Hematopoietic multipotent progenitor cell treated with erythropoietin and hydrocortisone succinate and interleukin-3 and kit ligand, for 4 days (in vitro differentiated cells): ENCODE measurements at regions not wholly inside any gene's neighbourhood (a gene's known extent, or its start where the extent isn't known, plus 50 kb on each side); places are given as distances from the start of the nearest gene placed in this dataset.

Experiments
- DNase-seq: peaks from one replicate; pipeline ENCODE4 v3.0.0-alpha.2; 2015

DNA sequence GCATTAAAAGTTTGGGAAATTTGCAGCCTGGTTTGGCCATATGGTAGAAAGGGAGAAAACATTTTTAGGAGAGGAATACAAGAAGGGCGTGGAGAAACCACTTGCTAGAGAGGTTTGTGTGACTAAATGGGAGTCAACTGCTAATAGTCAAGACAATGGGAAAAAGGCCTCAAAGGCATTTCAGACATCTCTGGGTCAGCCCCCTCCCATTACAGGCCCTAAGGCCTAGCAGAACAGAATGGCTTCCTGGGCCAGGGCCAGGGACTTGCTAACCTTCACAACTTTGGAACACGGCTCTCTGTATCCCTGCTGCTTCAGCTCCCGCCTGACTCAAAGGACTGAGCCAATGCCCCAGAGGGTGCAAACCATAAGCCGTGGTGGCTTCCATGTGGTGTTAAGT is 752.3 kb upstream of the ADAMTS5 start:
- DNase-seq: no peak

DNA sequence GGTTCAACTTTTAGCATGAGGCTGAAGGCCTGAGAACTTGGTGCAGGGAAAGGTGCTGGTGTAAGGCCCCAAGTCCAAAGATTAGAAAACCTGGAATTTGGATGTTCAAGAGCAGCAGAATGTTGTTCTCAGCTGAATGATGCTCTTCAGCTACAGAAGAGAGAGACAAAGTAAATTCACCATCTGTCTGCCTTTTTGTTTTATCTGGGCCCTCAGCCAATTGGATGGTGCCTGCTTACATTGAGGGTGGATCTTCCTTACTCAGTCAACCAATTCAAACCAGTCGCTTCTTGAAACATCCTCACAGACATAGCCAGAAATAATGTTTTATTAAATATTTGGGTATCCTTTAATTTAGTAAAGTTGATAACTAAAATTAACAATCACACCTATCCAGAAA is 748.2 kb upstream of the ADAMTS5 start:
- DNase-seq: no peak

DNA sequence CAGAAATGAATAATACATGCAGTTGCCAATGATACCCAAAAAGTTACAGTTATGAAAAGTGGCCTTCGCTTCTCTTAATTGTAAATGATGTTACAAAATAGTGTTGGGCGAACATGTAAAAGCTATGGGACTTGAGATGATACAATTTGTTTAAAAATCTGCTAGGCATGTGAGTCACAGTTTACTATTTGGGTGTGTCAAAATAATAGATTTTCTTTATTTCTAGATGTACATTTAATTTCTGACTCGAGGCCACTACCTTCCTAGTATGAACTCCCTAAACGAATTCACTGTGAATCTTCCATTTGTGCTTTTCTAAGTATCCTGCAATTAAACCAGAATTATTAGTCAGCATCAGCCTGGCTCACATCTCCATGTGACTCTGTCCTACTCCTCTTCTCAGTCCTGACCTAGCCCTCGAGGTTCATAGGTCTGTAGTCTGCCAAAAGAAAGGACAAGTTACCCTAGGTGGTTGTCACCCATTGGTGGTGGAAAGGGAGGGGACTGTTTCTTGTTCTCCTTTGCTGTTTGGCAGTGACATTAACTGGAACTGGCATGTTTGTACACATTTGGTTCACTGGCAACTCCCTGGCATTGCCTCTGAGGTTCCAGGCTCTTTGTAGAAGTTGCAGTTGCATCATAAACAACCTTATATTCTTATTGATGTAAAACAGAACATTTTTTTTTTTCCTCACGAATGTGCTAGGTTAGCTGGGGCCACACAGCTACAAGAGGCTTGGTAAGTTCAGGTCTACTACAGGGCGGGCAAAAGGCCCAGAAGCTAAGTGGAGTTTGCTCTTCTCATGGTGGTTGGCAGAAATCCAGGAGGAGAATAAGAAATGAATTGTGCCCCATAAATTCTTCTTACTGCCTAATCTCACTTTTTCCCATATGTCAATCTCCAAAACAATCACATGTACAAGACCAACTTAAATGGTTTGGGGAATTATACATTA is 746.5 kb upstream of the ADAMTS5 start:
- peak; percentile 14 for DNase-seq

- no peak for DNase-seq
Observed at GRCh38 chr21:27704567-27705166, 737.8 kb upstream of the ADAMTS5 start.

GRCh38 chr21:27703791-27704190 is 736.9 kb upstream of the ADAMTS5 start:
- DNase-seq: no peak

DNA sequence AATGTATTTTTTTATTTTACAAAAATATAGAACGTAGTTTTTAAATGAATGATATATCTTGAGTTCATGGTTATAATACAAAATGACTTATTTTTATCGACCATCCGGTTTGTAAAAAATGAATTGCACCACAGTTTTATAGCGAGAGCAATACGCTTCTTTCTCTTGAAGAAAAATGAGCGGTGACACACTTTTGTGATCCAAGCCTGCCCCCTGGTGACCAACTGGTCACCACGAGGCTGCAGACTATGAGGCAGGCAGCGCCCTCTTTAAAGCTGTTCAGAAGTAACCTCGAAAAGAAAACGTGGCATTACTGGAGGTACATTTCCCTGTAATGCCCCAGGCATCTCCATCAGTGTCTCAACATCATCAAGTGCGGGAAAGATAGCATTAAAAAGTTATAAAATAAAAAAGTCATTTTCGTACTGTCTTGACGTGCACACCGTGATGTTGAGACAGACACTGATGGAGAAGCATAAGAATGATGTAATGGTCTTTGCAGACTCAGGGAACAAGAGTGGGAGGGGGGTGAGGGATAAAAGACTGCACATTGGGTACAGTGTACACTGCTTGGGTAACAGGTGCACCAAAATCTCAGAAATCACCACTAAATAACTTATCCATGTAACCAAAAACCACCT is 734.2 kb upstream of the ADAMTS5 start:
- DNase-seq: peak; percentile 90

DNA sequence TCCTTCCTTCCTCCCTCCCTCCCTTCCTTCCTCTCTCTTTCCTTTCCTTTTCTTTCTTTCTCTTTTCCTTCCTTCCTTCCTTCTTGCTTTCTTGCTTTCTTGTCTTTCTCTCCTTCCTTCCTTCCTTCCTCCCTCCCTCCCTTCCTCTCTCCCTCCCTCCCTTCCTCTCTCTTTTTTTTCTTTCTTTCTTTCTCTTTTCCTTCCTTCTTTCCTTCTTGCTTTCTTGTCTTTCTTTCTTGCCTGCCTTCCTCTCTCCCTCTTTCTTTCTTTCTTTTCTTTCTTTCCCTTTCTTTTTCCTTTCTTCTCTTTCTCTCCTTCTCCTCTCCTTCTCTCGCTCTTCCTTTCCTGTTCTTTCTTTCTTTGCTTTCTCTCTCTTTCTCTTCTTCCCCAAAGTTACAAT is 728.4 kb upstream of the ADAMTS5 start:
- no peak for DNase-seq

DNA sequence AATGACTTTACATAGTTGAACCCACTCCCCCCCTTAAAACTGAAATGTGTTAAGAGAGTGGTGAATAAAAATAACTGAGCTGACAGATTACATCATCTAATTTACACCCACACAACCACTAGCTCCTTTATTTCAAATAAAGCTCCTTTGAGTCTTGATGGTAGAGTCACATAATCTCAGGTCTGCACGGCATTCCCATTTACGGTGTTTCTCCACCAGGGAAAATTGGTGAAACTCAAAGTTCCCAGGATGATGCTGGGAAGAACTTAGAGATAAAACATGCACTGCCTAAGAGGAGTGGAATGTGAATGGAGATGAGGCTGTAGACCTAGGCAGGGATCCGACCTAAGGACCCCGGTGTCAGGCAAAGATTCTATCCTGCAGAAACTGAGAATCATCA is 727.8 kb upstream of the ADAMTS5 start:
- no peak for DNase-seq

DNA sequence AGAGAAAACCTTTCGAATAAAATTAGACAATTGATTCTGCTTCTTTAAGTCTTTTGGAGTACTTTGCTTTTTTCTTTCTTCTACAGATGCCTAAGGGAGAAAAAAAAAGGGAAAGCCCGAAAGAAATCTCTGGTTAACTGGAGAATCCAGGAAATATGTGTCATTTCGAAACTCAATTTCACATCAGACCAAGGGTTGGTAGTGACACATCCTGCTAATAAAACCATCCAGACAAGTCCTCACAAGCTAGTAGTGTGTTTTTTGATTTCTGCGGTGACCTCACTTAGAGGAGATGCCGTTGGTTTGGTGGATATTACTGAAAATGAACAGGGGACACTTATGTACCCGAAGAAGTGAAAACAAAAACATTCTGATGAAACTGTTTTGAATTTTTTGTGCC is 726.5 kb upstream of the ADAMTS5 start:
- DNase-seq: no peak

DNA sequence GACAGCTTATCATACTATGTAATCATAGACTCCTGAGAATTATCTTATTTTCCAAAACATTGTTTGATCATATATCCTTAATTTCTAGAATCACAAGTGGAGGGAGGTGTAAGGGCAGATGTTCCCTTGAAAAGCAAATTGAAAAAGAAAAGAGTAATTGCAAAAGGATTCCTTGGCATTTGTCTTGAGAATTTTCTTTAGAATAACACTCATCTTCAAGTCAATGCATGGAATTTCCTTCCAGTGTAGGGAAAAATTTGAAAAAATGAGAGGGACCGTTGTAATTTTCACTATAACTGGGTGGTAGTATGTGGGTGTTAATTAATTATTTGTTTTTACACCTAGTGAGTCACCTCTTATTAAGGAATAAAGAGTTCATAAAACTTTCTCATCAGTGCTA is 724.6 kb upstream of the ADAMTS5 start:
- DNase-seq: no peak

- DNase-seq: no peak
Observed at GRCh38 chr21:27691006-27691405, 724.1 kb upstream of the ADAMTS5 start.

GRCh38 chr21:27690426-27690825 is 723.5 kb upstream of the ADAMTS5 start:
- no peak for DNase-seq

- DNase-seq: no peak
Observed at GRCh38 chr21:27688773-27689172, 721.9 kb upstream of the ADAMTS5 start.

DNA sequence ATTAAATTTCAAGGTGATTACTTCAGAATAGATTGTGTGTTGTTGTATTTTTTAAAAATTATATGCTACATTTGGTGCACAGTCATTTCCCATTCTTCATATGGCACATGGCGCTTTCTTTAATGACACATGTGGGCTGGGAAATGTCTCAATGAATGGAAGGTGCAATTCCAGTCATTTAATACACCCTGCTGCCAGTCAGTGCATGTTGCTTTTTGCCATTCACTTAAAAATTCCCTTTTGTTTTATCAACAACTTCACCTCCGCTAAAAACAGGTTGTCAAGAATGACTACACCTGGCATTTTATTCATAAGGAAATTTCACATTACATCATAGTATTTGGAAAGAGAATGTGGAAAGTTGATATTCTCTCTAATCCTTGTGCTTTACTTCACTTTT is 716.4 kb upstream of the ADAMTS5 start:
- DNase-seq: no peak

DNA sequence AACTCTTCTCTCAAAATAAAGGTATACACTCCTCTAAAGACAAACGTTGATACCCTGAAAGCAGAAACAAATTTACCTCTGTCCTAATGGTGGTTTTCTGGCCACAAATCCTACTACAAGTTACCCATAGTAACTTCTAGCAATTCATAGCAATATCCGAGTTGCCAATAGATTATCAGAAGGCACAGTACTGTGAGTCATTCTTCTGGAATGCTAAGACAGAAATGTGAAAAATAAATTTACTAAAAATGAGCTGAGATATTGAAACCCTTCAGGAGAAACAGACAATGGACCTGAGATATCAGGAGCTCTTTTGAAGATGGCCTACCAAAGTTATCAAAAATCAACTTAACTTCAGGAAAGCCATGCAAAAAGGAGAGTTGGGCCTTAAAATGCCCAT is 715.0 kb upstream of the ADAMTS5 start:
- DNase-seq: no peak

GRCh38 chr21:27681038-27681437 is 714.1 kb upstream of the ADAMTS5 start:
- DNase-seq: no peak

DNA sequence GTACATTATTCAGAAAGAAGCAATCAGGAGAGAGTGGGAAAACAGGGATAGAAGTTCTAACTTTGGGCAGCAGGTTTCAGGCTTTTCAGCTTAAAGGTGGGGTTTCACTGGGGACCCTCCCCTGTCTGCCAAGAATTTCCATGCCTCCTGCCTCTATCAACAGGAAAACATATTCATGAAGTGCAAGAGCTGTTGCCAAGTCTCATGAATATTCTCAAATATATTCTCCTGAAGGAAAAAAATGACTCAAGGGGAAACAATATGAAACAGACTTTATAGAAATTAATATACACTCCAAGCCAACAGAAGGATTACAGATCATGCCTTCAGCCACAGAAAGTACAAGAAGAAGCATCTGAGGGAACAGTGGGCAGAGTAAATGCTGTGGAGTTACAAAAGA is 713.3 kb upstream of the ADAMTS5 start:
- DNase-seq: no peak

DNA sequence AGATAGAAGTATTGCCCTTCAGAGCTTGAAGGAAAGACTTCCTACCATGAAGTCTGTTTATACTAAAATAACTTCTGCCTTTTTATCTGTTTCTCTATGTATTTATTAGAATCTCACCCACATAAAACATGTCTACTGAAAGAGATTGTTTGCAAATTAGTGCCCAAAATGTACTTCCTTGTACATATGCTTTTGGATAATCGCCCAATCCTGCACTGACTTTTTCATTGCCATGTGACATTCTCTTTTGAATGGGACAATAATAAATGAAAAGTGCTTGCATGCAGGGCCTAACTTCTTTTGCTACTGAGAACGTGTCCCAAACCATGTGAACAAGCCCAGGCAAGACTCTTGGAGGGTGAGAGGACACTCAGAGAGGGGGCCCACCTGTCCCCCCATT is 711.6 kb upstream of the ADAMTS5 start:
- DNase-seq: no peak

DNA sequence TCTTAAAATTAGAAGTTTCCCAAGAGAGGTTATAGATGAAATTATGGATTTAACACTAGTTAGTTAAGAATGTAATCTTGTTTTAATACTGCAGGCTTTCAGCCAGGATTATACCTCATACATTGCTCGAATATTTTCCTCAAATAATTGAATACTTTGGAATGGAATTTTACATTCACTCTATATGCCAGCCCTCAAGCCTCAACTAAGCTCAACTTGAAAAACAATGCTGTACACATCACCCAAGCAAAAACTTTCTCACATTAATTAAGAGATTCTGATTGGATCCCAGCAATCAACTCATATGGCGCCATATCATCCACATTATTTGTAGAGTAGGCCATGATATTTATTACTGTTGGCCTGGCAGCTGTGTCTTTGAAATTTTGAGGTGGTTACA is 710.7 kb upstream of the ADAMTS5 start:
- no peak for DNase-seq

DNA sequence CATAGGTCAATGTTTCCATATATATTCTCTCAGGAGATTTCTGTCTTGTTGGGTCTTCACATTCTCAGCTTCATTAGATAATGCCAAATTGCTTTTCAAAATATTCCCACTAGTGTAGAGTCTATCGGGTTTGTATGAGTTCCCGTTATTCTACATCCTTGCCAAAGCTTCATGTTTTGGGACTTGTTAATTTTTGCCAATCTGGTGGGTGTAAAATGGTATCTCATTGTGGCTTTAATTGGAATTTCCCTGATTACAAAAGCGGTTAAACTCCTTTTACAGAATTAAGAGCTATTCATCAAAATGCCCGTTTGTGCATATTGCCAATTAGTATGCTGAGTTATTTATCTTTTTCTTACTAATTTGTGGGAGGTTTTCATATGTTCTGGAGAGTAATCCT is 708.4 kb upstream of the ADAMTS5 start:
- no peak for DNase-seq

- no peak for DNase-seq
Observed at GRCh38 chr21:27674041-27674615, 707.2 kb upstream of the ADAMTS5 start.

DNA sequence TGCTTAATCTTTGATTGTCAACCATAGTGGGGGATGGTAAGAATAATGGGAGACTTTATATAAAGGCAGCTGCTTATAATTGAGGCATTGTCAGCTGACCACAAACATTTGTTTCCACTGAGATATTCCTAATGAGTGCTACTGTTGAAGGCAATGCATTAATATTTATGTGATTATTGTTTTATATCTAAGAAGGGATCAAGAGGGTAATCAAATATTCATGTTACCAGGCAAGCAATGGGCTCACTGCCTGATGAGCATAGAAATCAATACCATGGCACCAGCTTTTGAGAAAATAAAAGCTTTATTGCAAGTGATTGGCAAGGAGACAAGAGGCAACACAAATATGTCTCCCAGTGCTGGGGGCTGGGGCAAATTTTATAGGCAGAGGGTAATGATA is 706.7 kb upstream of the ADAMTS5 start:
- DNase-seq: no peak

DNA sequence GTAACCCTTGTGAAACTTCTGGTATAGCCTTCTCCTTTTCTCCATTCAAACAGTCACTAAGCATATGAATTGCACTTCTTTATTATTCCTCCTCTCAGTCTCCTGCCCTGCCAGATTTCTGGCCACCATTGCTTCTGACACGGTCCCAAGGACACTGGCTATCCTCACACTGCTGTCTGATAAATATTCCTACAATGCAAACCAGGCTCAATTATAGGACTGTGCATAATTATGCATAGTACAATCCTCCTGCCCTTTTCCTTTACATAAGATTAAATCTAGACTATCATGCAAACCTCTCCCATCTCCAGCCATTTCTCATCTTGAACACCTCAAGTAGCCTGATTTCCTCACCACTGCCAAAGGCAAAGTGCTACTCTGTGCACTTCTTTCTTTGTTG is 704.3 kb upstream of the ADAMTS5 start:
- no peak for DNase-seq

GRCh38 chr21:27653481-27653880 is 686.6 kb upstream of the ADAMTS5 start:
- DNase-seq: no peak
